ENCODE measurements at regions not wholly inside any gene's neighbourhood (a gene's known extent, or its start where the extent isn't known, plus 50 kb on each side); places are given as distances from the start of the nearest gene placed in this dataset.
A peak's percentile ranks its signal among the peaks of the same experiment; 100 is the strongest.

DNA sequence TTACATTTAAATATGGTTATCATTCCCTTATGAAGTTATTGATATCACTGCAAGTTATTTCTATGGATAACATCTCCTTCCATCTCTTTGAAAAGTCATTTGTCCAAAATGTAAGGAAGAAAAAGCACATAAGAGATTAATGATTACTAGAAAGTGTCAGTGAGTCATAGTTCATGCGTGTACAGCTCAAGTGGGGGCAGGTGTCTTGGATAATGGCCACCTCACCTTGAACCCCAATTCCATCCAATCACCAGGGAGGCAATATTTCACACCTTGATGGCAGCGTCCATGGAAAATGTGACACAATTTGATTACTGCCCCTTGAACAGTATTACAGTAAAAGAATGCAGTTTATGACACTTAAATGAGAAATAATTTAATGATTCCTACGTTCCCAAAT is 358.3 kb upstream of the SOX9 start:
- intact Hi-C loops (cut with DNase I) = no loop called here
- Histone ChIP-seq H3K27me3 (no peaks in the 10 kb centered on the region), H3K27ac (no peak overlapping the region), H3K4me3 (no peak overlapping the region), H3K4me1 (no peaks in the 10 kb centered on the region), H3K9me3 (no peaks in the 10 kb centered on the region), H3K36me3 (no peaks in the 10 kb centered on the region)
- WGBS (ENCODE audit: insufficient coverage, low coverage, low lambda C conversion rate, missing lambda C conversion rate) = 31% methylated on average over 3 of the region's 3 CpGs
- no peak for TF ChIP-seq POLR2A (IDR thresholded peaks at IDR 0.05)
- TF ChIP-seq, protein P1, sequence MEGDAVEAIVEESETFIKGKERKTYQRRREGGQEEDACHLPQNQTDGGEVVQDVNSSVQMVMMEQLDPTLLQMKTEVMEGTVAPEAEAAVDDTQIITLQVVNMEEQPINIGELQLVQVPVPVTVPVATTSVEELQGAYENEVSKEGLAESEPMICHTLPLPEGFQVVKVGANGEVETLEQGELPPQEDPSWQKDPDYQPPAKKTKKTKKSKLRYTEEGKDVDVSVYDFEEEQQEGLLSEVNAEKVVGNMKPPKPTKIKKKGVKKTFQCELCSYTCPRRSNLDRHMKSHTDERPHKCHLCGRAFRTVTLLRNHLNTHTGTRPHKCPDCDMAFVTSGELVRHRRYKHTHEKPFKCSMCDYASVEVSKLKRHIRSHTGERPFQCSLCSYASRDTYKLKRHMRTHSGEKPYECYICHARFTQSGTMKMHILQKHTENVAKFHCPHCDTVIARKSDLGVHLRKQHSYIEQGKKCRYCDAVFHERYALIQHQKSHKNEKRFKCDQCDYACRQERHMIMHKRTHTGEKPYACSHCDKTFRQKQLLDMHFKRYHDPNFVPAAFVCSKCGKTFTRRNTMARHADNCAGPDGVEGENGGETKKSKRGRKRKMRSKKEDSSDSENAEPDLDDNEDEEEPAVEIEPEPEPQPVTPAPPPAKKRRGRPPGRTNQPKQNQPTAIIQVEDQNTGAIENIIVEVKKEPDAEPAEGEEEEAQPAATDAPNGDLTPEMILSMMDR (IDR thresholded peaks at IDR 0.05) = no peak
- peak in 1 of 4 donors; percentile 31 for ATAC-seq
- no peak for DNase-seq

DNA sequence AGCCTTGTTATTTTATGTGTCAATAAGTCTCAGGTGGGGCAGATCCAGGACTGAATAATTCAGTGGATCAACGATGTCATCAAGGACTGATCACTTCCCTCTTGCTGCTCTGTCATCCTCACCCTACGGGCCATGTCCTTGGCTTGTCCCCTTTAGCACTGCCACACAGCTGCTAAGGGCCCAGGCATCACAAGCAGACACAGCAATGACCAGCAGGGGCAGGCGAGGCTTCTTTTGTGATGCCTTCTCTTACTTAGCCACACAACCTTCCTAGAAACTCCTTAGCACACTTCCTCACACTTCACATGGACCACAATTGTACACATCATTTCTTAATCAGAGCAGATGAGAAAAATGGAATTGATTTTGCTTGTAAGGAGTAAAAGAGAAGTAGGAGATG is 356.3 kb upstream of the SOX9 start:
- H3K27me3 ChIP-seq = no peaks in the 10 kb centered on the region
- no peak overlapping the region for H3K27ac ChIP-seq
- no peaks in the 10 kb centered on the region for H3K36me3 ChIP-seq
- no peak overlapping the region for H3K4me3 ChIP-seq
- intact Hi-C loops (cut with DNase I) = no loop called here
- WGBS (ENCODE audit: insufficient coverage, low coverage, low lambda C conversion rate, missing lambda C conversion rate) = 24% methylated on average over 3 of the region's 3 CpGs
- H3K4me1 ChIP-seq = peaks cover 0 to 3% (median 0%) of the 10 kb centered on the region in 4 donors
- no peaks in the 10 kb centered on the region for H3K9me3 ChIP-seq
- ATAC-seq (peak in 1 of 4 donors; percentile 34), DNase-seq (no peak)
- TF ChIP-seq, protein P1 (IDR thresholded peaks at IDR 0.05) = peak in 1 of 4 donors; percentile 10
- no peak for TF ChIP-seq POLR2A (IDR thresholded peaks at IDR 0.05)

DNA sequence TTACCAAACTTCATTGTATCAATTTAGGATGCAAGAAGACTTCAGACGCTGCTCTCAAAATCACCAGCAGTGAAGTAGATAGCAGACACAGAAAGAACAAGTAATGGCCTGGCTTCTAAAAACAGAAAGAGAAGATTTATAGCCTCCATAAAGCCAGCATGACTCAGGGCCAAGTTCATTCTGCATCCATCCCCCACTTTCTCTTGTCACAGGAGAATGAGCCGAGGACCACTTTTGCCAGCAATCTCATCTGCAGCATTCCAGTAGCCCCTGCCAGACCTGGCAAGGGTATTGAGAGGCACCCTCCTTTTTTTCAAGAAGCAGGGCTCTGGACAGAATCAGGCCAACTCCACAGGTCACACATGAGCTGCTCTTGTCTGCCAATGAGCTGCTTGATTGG is 355.4 kb upstream of the SOX9 start:
- Histone ChIP-seq H3K4me3 (no peak overlapping the region), H3K27me3 (no peaks in the 10 kb centered on the region), H3K4me1 (peaks cover 0 to 5% (median 0%) of the 10 kb centered on the region in 4 donors), H3K27ac (no peak overlapping the region), H3K36me3 (no peaks in the 10 kb centered on the region), H3K9me3 (no peaks in the 10 kb centered on the region)
- TF ChIP-seq, protein P1 (IDR thresholded peaks at IDR 0.05) = no peak
- TF ChIP-seq POLR2A (IDR thresholded peaks at IDR 0.05) = no peak
- ATAC-seq (no peak), DNase-seq (no peak)
- intact Hi-C loops (cut with DNase I) = no loop called here
- 66% methylated on average over 2 of the region's 2 CpGs for WGBS (ENCODE audit: insufficient coverage, low coverage, low lambda C conversion rate, missing lambda C conversion rate)

DNA sequence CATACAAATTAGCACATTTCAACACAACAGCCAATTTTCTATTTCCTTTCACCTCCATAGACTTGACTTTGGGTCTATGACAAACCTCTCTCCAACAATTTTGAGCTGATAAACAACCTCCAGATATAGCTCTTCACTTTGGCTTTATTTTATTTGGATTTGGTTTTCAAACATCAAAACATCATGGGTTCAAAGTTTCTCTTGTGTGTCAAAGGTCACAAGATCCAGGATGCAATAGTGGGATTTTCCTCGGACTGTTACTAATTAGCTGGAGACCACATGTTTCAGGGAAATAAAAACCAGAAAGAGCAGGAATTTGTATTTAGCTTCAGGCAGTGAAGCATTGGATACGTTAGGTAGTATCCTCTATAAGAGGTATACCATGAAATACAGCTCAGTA is 351.0 kb upstream of the SOX9 start:
- DNase-seq (no peak), ATAC-seq (peak in 3 of 4 donors; percentile 50 to 78 (median 66))
- TF ChIP-seq POLR2A (IDR thresholded peaks at IDR 0.05) = no peak
- TF ChIP-seq, protein P1 (IDR thresholded peaks at IDR 0.05) = no peak
- WGBS (ENCODE audit: insufficient coverage, low coverage, low lambda C conversion rate, missing lambda C conversion rate) = 25% methylated on average over 2 of the region's 2 CpGs
- no peak overlapping the region for H3K27ac ChIP-seq
- H3K4me3 ChIP-seq = no peak overlapping the region
- H3K36me3 ChIP-seq = no peaks in the 10 kb centered on the region
- intact Hi-C loops (cut with DNase I) = no loop called here
- H3K27me3 ChIP-seq = no peaks in the 10 kb centered on the region
- H3K9me3 ChIP-seq = no peaks in the 10 kb centered on the region
- H3K4me1 ChIP-seq = peaks cover 0 to 5% (median 0%) of the 10 kb centered on the region in 4 donors
